GM23248 (cell line): ENCODE measurements at regions not wholly inside any gene's neighbourhood (a gene's known extent, or its start where the extent isn't known, plus 50 kb on each side); places are given as distances from the start of the nearest gene placed in this dataset.

ENCODE experiments used
- DNase-seq: peaks from one replicate; pipeline ENCODE4 v3.0.0-alpha.2; 2015
- H2AFZ ChIP-seq: fragments of 200-600 bp; sonication (generic); 2 replicates; pipeline ENCODE4 v1.6.1; 2016; ENCODE audit warnings: antibody characterized with exemption
- H3F3A ChIP-seq: fragments of 200-600 bp; sonication (generic); 2 replicates; pipeline ENCODE4 v1.6.1; 2016; ENCODE audit warnings: mild to moderate bottlenecking, antibody characterized with exemption, mixed run types; ENCODE audit not compliant: insufficient read depth
- H3K27ac ChIP-seq: fragments of 200-600 bp; sonication (generic); 2 replicates; pipeline ENCODE4 v1.5.1; 2016; ENCODE audit warnings: mild to moderate bottlenecking
- H3K27me3 ChIP-seq: fragments of 200-600 bp; sonication (generic); replicated peaks from 2 replicates; pipeline ENCODE4 v1.6.1; 2016; ENCODE audit warnings: mild to moderate bottlenecking; ENCODE audit not compliant: insufficient read depth
- H3K36me3 ChIP-seq: fragments of 200-600 bp; sonication (generic); 2 replicates; pipeline ENCODE4 v1.6.1; 2016; ENCODE audit warnings: low read depth, mild to moderate bottlenecking
- H3K4me1 ChIP-seq: fragments of 200-600 bp; sonication (generic); 2 replicates; pipeline ENCODE4 v1.6.1; 2016; ENCODE audit warnings: mild to moderate bottlenecking; ENCODE audit not compliant: insufficient read depth
- H3K4me2 ChIP-seq: fragments of 200-600 bp; sonication (generic); one replicate; pipeline ENCODE4 v1.6.1; 2016; ENCODE audit warnings: mild to moderate bottlenecking; ENCODE audit not compliant: unreplicated experiment
- H3K4me3 ChIP-seq: fragments of 200-600 bp; sonication (generic); 2 replicates; pipeline ENCODE4 v1.5.1; 2016; ENCODE audit warnings: mild to moderate bottlenecking
- H3K79me2 ChIP-seq: fragments of 200-600 bp; sonication (generic); 2 replicates; pipeline ENCODE4 v1.6.1; 2016; ENCODE audit warnings: mild to moderate bottlenecking; ENCODE audit not compliant: insufficient read depth
- H3K9ac ChIP-seq: fragments of 200-600 bp; sonication (generic); 2 replicates; pipeline ENCODE4 v1.6.1; 2016; ENCODE audit warnings: mild to moderate bottlenecking
- H3K9me2 ChIP-seq: fragments of 200-600 bp; sonication (generic); 2 replicates; pipeline ENCODE4 v1.6.1; 2016; ENCODE audit warnings: mixed run types, mild to moderate bottlenecking, moderate library complexity; ENCODE audit not compliant: insufficient read depth
- H3K9me3 ChIP-seq: fragments of 200-600 bp; sonication (generic); one replicate; pipeline ENCODE4 v1.6.1; 2017; ENCODE audit warnings: low read depth
- H4K20me1 ChIP-seq: fragments of 200-600 bp; sonication (generic); 2 replicates; pipeline ENCODE4 v1.6.0; 2016; ENCODE audit not compliant: insufficient read depth
- EZH2 ChIP-seq: fragments of 200-600 bp; sonication (generic); IDR thresholded peaks from 2 replicates; pipeline ENCODE4 v1.6.1; 2018; ENCODE audit warnings: antibody characterized with exemption, mild to moderate bottlenecking; ENCODE audit not compliant: insufficient read depth, poor library complexity, severe bottlenecking
- EZH2phosphoT487 ChIP-seq: fragments of 200-600 bp; sonication (generic); IDR thresholded peaks from 2 replicates; pipeline ENCODE4 v1.6.1; 2018; ENCODE audit warnings: antibody characterized with exemption, moderate library complexity, mild to moderate bottlenecking, low read depth; ENCODE audit not compliant: insufficient read depth
- WGBS, 2 experiments: methylation state at CpG; one replicate each; pipeline ENCODE4 v1.1.6; 2015 to 2017; ENCODE audit warnings: low lambda C conversion rate in 2 of 2, low coverage in 1 of 2; ENCODE audit errors: missing lambda C conversion rate in 2 of 2; 5-methylcytosine and 5-hydroxymethylcytosine counted together
- in situ Hi-C: fragments of 300-500 bp; cut with MboI; formaldehyde crosslinking; loops from 2 replicates; pipeline ENCODE4 v1.15.0; 2020

- in situ Hi-C loops: no loop called here
These were observed 197.1 kb downstream of the SPP2 start for GRCh38 chr2:234247453-234248180.

GRCh38 chr2:234245945-234246344 lies 195.4 kb downstream of the SPP2 start:
- H3K9ac ChIP-seq: peak overlapping the region; percentile 22
- peaks cover 43% of the 10 kb centered on the region for H3F3A ChIP-seq
- H3K27me3 ChIP-seq: no peaks in the 10 kb centered on the region
- peak; percentile 92 for DNase-seq
- peak overlapping the region; percentile 67 for H3K27ac ChIP-seq
- H3K79me2 ChIP-seq: no peaks in the 10 kb centered on the region
- 1% methylated on average over 5 of the region's 5 CpGs for WGBS, 2 experiments
- no peaks in the 10 kb centered on the region for H3K36me3 ChIP-seq
- in situ Hi-C loops: no loop called here
- H3K9me2 ChIP-seq: no peaks in the 10 kb centered on the region
- TF ChIP-seq EZH2phosphoT487: no peak
- TF ChIP-seq EZH2: no peak
- no peaks in the 10 kb centered on the region for H3K9me3 ChIP-seq
- peak overlapping the region; percentile 27; the same call in 1 of the 2 replicates for H3K4me3 ChIP-seq
- no peak overlapping the region for H2AFZ ChIP-seq
- H3K4me2 ChIP-seq: peak overlapping the region; percentile 64
- no peaks in the 10 kb centered on the region for H4K20me1 ChIP-seq
- peaks cover 71% of the 10 kb centered on the region for H3K4me1 ChIP-seq

More at GRCh38 chr2:234247453-234248180, 197.1 kb downstream of the SPP2 start:
- Histone ChIP-seq H3K4me2 (no peak overlapping the region), H4K20me1 (no peaks in the 10 kb centered on the region), H3K36me3 (no peaks in the 10 kb centered on the region), H3K4me1 (peaks cover 68% of the 10 kb centered on the region), H3K9ac (no peak overlapping the region), H3K27ac (no peak overlapping the region), H3K4me3 (no peak overlapping the region), H3K9me2 (no peaks in the 10 kb centered on the region), H2AFZ (no peak overlapping the region), H3K27me3 (no peaks in the 10 kb centered on the region), H3F3A (peaks cover 41% of the 10 kb centered on the region), H3K79me2 (no peaks in the 10 kb centered on the region), H3K9me3 (no peaks in the 10 kb centered on the region)
- DNase-seq: no peak
- whole genome bisulfite sequencing, 2 experiments: 97 to 100% methylated on average over 28 to 35 of the region's 42 CpGs
- TF ChIP-seq EZH2phosphoT487 (no peak), EZH2 (no peak)

- Histone ChIP-seq H3K4me2 (peak overlapping the region; percentile 48), H2AFZ (peak overlapping the region; percentile 36; the same call in 1 of the 2 replicates)
- in situ Hi-C loops: no loop called here
These were observed 193.5 kb downstream of the SPP2 start for GRCh38 chr2:234243871-234244565.

GRCh38 chr2:234242459-234242836 lies 191.9 kb downstream of the SPP2 start:
- Histone ChIP-seq H3K9me2 (no peaks in the 10 kb centered on the region), H3K36me3 (no peaks in the 10 kb centered on the region), H3K4me2 (peak overlapping the region; percentile 39), H4K20me1 (no peaks in the 10 kb centered on the region), H3F3A (peaks cover 30% of the 10 kb centered on the region), H3K9me3 (no peaks in the 10 kb centered on the region), H2AFZ (no peak overlapping the region), H3K27ac (peak overlapping the region; percentile 15), H3K9ac (no peak overlapping the region), H3K4me3 (no peak overlapping the region), H3K4me1 (peaks cover 53% of the 10 kb centered on the region), H3K27me3 (no peaks in the 10 kb centered on the region), H3K79me2 (no peaks in the 10 kb centered on the region)
- WGBS, 2 experiments: 87 to 96% methylated on average over 3 of the region's 3 CpGs
- in situ Hi-C loops: no loop called here
- no peak for TF ChIP-seq EZH2phosphoT487
- no peak for TF ChIP-seq EZH2
- DNase-seq: no peak

More at GRCh38 chr2:234243871-234244565, 193.5 kb downstream of the SPP2 start:
- H3K4me3 ChIP-seq: peak overlapping the region; percentile 18; the same call in 1 of the 2 replicates
- 48 to 61% methylated on average over 2 of the region's 2 CpGs for WGBS, 2 experiments
- H3K9me2 ChIP-seq: no peaks in the 10 kb centered on the region
- H3K27ac ChIP-seq: no peak overlapping the region
- H3F3A ChIP-seq: peaks cover 30% of the 10 kb centered on the region
- no peaks in the 10 kb centered on the region for H3K27me3 ChIP-seq
- H3K9ac ChIP-seq: 0 out of 2 replicates have a peak overlapping the region, but pooled peaks have one; percentile 15
- peaks cover 56% of the 10 kb centered on the region for H3K4me1 ChIP-seq
- H3K36me3 ChIP-seq: no peaks in the 10 kb centered on the region
- TF ChIP-seq EZH2phosphoT487 (no peak), EZH2 (no peak)
- H3K9me3 ChIP-seq: no peaks in the 10 kb centered on the region
- no peaks in the 10 kb centered on the region for H3K79me2 ChIP-seq
- DNase-seq: peak; percentile 22
- no peaks in the 10 kb centered on the region for H4K20me1 ChIP-seq
